ENCODE measurements at regions not wholly inside any gene's neighbourhood (a gene's known extent, or its start where the extent isn't known, plus 50 kb on each side); places are given as distances from the start of the nearest gene placed in this dataset.

DNA sequence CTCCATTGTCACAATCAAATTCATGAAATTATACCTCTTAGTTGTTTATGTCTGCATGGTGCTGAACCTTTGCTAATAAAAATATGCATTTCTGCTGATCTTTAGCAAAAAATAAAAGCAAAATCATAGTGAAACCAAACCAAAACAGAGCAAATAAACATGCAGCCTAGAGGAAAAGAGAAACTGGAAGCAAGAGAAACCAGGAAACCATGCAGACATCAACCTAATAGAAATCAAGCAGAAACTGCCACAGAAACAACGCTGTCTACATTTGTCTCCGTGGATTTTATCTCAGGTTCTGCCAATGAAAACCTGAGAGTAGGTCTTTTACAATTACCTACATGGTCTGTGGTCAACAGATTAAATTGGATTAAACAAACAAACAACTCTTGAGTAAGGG is 173.7 kb downstream of the SYT10 start:
- Mint-ChIP-seq H3K4me1 (peaks cover 12% of the 10 kb centered on the region), H3K27me3 (ENCODE audit: low read depth) (no peaks in the 10 kb centered on the region), H3K36me3 (ENCODE audit: low read depth) (no peaks in the 10 kb centered on the region), H3K4me3 (no peak overlapping the region), H3K9me3 (no peaks in the 10 kb centered on the region), H3K27ac (ENCODE audit: unreplicated experiment) (no peak overlapping the region)
- TF ChIP-seq, protein P1, sequence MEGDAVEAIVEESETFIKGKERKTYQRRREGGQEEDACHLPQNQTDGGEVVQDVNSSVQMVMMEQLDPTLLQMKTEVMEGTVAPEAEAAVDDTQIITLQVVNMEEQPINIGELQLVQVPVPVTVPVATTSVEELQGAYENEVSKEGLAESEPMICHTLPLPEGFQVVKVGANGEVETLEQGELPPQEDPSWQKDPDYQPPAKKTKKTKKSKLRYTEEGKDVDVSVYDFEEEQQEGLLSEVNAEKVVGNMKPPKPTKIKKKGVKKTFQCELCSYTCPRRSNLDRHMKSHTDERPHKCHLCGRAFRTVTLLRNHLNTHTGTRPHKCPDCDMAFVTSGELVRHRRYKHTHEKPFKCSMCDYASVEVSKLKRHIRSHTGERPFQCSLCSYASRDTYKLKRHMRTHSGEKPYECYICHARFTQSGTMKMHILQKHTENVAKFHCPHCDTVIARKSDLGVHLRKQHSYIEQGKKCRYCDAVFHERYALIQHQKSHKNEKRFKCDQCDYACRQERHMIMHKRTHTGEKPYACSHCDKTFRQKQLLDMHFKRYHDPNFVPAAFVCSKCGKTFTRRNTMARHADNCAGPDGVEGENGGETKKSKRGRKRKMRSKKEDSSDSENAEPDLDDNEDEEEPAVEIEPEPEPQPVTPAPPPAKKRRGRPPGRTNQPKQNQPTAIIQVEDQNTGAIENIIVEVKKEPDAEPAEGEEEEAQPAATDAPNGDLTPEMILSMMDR (conservative IDR thresholded peaks at IDR 0.05): no peak
- no peak for DNase-seq (ENCODE audit: low read depth, low spot score)

DNA sequence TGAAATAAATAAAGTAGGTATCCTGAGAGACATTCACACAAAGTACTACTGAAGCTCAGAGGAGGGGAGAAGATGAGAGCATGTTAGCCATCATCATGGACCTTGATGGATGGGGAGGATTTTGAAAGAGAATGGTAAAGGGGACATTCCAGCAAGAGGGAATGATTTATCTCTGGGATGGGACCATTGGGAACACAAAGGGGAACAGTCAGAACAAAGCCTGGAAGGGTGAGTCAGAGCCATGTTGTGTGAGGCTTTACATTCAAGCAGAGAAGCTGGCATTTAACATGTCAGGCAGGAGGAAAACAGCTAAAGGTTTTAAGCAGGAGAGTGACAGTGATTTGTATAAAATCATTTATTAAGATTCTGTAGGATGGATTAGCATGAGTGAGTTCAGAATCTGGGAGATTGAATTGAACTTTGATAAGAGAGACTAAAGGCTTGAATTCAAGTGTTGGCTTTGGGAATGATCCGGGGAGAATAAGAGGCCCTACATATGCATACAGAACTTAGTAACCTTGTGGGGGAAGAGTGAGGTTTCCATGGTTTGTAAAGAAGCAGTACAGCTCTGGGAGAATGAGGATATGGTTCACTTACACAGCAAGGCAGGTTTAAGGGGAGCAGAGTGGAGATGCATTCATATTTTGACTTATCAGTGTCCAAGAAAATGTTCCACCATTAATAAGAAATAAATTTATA is 174.4 kb downstream of the SYT10 start:
- H3K4me3 Mint-ChIP-seq: no peak overlapping the region
- no peaks in the 10 kb centered on the region for H3K36me3 Mint-ChIP-seq (ENCODE audit: low read depth)
- no peak for DNase-seq (ENCODE audit: low read depth, low spot score)
- H3K27me3 Mint-ChIP-seq (ENCODE audit: low read depth): no peaks in the 10 kb centered on the region
- no peak overlapping the region for H3K27ac Mint-ChIP-seq (ENCODE audit: unreplicated experiment)
- no peaks in the 10 kb centered on the region for H3K9me3 Mint-ChIP-seq
- peaks cover 12% of the 10 kb centered on the region for H3K4me1 Mint-ChIP-seq
- TF ChIP-seq, protein P1 (conservative IDR thresholded peaks at IDR 0.05): no peak

DNA sequence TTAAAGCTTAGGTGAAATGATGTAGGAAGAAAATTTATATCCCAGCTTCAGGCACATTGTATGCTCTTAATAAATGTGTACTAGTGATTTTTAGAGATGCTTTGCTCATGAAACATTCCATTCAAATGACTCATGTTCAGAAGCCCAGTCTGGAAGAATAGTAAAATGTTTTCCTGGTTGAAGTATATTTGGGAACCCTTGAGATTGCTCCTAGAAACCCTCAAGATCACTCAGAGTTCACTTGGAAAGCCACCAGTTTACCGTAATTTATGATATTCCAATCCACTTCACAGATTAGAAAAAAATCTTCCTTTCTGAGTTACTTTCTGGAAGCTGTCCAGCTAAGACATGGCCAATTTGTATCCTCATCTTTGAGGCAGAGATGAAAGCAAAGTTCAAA is 186.4 kb downstream of the SYT10 start:
- no peak overlapping the region for H3K4me3 Mint-ChIP-seq
- no peaks in the 10 kb centered on the region for H3K36me3 Mint-ChIP-seq (ENCODE audit: low read depth)
- TF ChIP-seq, protein P1 (conservative IDR thresholded peaks at IDR 0.05): no peak
- no peaks in the 10 kb centered on the region for H3K9me3 Mint-ChIP-seq
- H3K27ac Mint-ChIP-seq (ENCODE audit: unreplicated experiment): no peak overlapping the region
- DNase-seq (ENCODE audit: low read depth, low spot score): no peak
- H3K27me3 Mint-ChIP-seq (ENCODE audit: low read depth): no peaks in the 10 kb centered on the region
- H3K4me1 Mint-ChIP-seq: no peaks in the 10 kb centered on the region

DNA sequence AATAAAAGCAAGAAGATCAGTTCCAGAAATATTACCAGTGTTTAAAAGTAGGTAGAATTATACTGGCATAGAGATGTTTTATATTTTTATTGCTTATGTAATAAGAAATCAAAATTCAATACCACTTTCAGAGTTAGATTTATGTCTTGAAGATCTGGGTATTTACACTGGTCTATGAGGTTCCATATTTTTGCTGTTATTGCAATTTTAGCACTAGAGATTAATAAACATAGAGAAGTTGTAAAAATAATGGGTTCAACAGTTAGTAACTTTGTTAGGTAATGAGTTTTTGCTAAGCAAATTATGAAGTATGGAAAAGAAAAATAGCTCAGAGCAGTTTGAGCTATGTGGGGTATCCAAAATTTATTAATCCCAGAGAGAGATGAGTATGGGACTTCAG is 188.1 kb downstream of the SYT10 start:
- Mint-ChIP-seq H3K9me3 (no peaks in the 10 kb centered on the region), H3K27ac (ENCODE audit: unreplicated experiment) (no peak overlapping the region), H3K36me3 (ENCODE audit: low read depth) (no peaks in the 10 kb centered on the region), H3K4me1 (no peaks in the 10 kb centered on the region), H3K27me3 (ENCODE audit: low read depth) (no peaks in the 10 kb centered on the region), H3K4me3 (no peak overlapping the region)
- DNase-seq (ENCODE audit: low read depth, low spot score): no peak
- TF ChIP-seq, protein P1 (conservative IDR thresholded peaks at IDR 0.05): no peak

DNA sequence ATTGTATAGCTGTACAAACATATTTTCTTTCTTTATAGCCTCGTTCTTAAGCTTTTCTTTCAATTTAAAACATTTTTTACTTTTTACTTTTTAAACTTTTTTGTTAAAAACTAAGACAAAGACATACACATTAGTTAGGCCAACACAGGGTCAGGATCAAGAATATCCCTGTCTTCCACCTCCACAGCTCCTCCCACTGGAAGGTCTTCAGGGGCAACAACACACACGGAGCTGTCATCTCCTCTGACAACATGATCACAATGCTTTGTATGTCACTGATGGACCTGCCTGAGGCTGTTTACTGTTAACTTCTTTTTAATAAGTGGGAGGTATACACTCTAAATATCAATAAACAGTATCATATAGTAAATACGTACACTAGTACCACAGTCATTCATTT is 191.3 kb downstream of the SYT10 start:
- no peaks in the 10 kb centered on the region for H3K4me1 Mint-ChIP-seq
- peaks cover 5% of the 10 kb centered on the region for H3K9me3 Mint-ChIP-seq

More for the DNA sequence above, 191.3 kb downstream of the SYT10 start:
- Mint-ChIP-seq H3K27ac (ENCODE audit: unreplicated experiment) (no peak overlapping the region), H3K4me3 (no peak overlapping the region), H3K36me3 (ENCODE audit: low read depth) (no peaks in the 10 kb centered on the region), H3K27me3 (ENCODE audit: low read depth) (no peaks in the 10 kb centered on the region)
- TF ChIP-seq, protein P1 (conservative IDR thresholded peaks at IDR 0.05): no peak
- no peak for DNase-seq (ENCODE audit: low read depth, low spot score)
